ENCODE measurements at regions not wholly inside any gene's neighbourhood (a gene's known extent, or its start where the extent isn't known, plus 50 kb on each side); places are given as distances from the start of the nearest gene placed in this dataset.

DNA sequence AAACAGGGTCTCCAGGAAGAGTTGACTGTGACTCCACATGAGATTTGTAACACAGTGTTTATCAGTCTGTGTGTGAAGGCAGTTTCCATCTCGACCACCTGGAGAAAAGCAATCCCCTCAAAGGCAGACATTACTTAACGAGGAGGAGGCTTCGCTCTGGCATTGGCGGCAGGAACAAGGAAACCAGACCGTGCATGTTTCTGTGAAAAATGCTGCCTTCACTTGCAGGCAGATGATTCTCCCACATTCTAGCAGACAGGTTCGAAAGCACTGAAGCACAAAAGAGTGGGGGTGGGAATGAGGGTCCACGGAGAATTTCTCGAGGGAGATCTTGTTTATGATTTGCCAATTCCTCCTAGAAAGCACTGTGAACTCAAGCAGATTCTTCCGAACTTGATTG, 414.0 kb downstream of the SLC4A3 start:
- TF ChIP-seq CTCF (conservative IDR thresholded peaks at IDR 0.05; ENCODE audit: low read depth, low read length) (no peak), EZH2 (IDR thresholded peaks at IDR 0.05; ENCODE audit: low read length, unreplicated experiment) (no peak), EZH2phosphoT487 (IDR thresholded peaks at IDR 0.05; ENCODE audit: borderline replicate concordance, low read length) (no peak)
